Mammary epithelial cell (primary cell): ENCODE measurements at regions not wholly inside any gene's neighbourhood (a gene's known extent, or its start where the extent isn't known, plus 50 kb on each side); places are given as distances from the start of the nearest gene placed in this dataset.

Source experiments
- EZH2 ChIP-seq: IDR thresholded peaks from 2 replicates; pipeline ENCODE4 v1.6.1; 2012; ENCODE audit warnings: low read length, inconsistent platforms, borderline replicate concordance
- TF ChIP-seq, protein P1 (sequence below), 2 donors: IDR thresholded peaks in 1 of 2; conservative IDR thresholded peaks in 1 of 2; 2 replicates each; pipeline ENCODE4 v1.5.1; 2011 to 2012; ENCODE audit warnings: inconsistent platforms in 2 of 2, low read length in 2 of 2, mild to moderate bottlenecking in 2 of 2, control low read depth in 1 of 2, low read depth in 1 of 2; ENCODE audit not compliant: insufficient read depth in 1 of 2; ENCODE audit errors: extremely low read depth in 1 of 2

- TF ChIP-seq, protein P1, sequence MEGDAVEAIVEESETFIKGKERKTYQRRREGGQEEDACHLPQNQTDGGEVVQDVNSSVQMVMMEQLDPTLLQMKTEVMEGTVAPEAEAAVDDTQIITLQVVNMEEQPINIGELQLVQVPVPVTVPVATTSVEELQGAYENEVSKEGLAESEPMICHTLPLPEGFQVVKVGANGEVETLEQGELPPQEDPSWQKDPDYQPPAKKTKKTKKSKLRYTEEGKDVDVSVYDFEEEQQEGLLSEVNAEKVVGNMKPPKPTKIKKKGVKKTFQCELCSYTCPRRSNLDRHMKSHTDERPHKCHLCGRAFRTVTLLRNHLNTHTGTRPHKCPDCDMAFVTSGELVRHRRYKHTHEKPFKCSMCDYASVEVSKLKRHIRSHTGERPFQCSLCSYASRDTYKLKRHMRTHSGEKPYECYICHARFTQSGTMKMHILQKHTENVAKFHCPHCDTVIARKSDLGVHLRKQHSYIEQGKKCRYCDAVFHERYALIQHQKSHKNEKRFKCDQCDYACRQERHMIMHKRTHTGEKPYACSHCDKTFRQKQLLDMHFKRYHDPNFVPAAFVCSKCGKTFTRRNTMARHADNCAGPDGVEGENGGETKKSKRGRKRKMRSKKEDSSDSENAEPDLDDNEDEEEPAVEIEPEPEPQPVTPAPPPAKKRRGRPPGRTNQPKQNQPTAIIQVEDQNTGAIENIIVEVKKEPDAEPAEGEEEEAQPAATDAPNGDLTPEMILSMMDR (conservative IDR thresholded peaks at IDR 0.05 in 1 of 2, IDR thresholded peaks at IDR 0.05 in 1 of 2; ENCODE audit: extremely low read depth in 1 of 2, insufficient read depth in 1 of 2, low read depth in 1 of 2, low read length in 2 of 2), result no peak
- no peak for TF ChIP-seq EZH2
These were observed 473.7 kb downstream of the JRKL start for GRCh38 chr11:96863520-96863919.
